ENCODE measurements at regions not wholly inside any gene's neighbourhood (a gene's known extent, or its start where the extent isn't known, plus 50 kb on each side); places are given as distances from the start of the nearest gene placed in this dataset.

- TF ChIP-seq CTCF (conservative IDR thresholded peaks at IDR 0.05 in 1 of 2, IDR thresholded peaks at IDR 0.05 in 1 of 2; ENCODE audit: extremely low read depth in 1 of 2, insufficient read depth in 1 of 2, low read depth in 1 of 2, low read length in 2 of 2) (no peak), EZH2 (IDR thresholded peaks at IDR 0.05; ENCODE audit: borderline replicate concordance, low read length) (no peak)
Observed at GRCh38 chr19:28045621-28046020, 1167.3 kb downstream of the UQCRFS1 start.

Data from mammary epithelial cell (primary cell).